OCI-LY7 (cell line): ENCODE measurements at regions not wholly inside any gene's neighbourhood (a gene's known extent, or its start where the extent isn't known, plus 50 kb on each side); places are given as distances from the start of the nearest gene placed in this dataset.

Experiments
- BruUV-seq: library from RNA; stranded (reverse); fragments of 400-500 nt; replicated peaks from 2 replicates; lab custom pipeline; 2021; lab: Mats Ljungman, UMichigan
- CTCF ChIA-PET: fragments of 300-600 bp; sonication (Branson Sonifier 250); formaldehyde crosslinking; loops from one replicate; lab custom pipeline; 2022; ENCODE audit warnings: antibody characterized with exemption; ENCODE audit not compliant: unreplicated experiment; lab: Charles Lee
- POLR2A ChIA-PET: fragments of 300-600 bp; sonication (Branson Sonifier 250); formaldehyde crosslinking; loops from one replicate; lab custom pipeline; 2022; ENCODE audit warnings: antibody characterized with exemption; lab: Charles Lee
- DNase-seq: peaks from one replicate; pipeline ENCODE4 v3.0.0-alpha.2; 2015; ENCODE audit warnings: low spot score
- H2AFZ ChIP-seq: fragments of 200-600 bp; sonication (generic), shearing (Covaris generic); 2 replicates; pipeline ENCODE4 v1.6.1; 2014; ENCODE audit warnings: mild to moderate bottlenecking, antibody characterized with exemption, low read length, moderate library complexity
- H3K27ac ChIP-seq: fragments of 200-600 bp; sonication (generic); 2 replicates; pipeline ENCODE4 v1.5.1; 2014; ENCODE audit warnings: mixed run types, low read depth, mild to moderate bottlenecking, moderate library complexity, low read length, inconsistent platforms; ENCODE audit not compliant: poor library complexity, severe bottlenecking
- H3K36me3 ChIP-seq: fragments of 200-600 bp; sonication (generic); 2 replicates; pipeline ENCODE4 v1.6.1; 2014; ENCODE audit warnings: mild to moderate bottlenecking, antibody characterized with exemption, low read length, moderate library complexity, mixed read lengths; ENCODE audit not compliant: insufficient read depth
- H3K4me1 ChIP-seq: fragments of 200-600 bp; sonication (generic); 2 replicates; pipeline ENCODE4 v1.5.1; 2014; ENCODE audit warnings: mild to moderate bottlenecking, low read length; ENCODE audit not compliant: insufficient read depth, poor library complexity, severe bottlenecking
- H3K4me2 ChIP-seq: fragments of 200-600 bp; sonication (generic); 2 replicates; pipeline ENCODE4 v1.6.1; 2014; ENCODE audit warnings: mild to moderate bottlenecking, low read length
- H3K4me3 ChIP-seq: fragments of 200-600 bp; sonication (generic); 2 replicates; pipeline ENCODE4 v1.5.1; 2014; ENCODE audit warnings: mild to moderate bottlenecking, low read depth, low read length; ENCODE audit not compliant: poor library complexity, severe bottlenecking
- H3K79me2 ChIP-seq: fragments of 200-600 bp; sonication (generic); 2 replicates; pipeline ENCODE4 v1.6.1; 2016; ENCODE audit warnings: low read depth, mild to moderate bottlenecking, low read length, moderate library complexity, mixed read lengths; ENCODE audit not compliant: insufficient read depth
- H3K9me2 ChIP-seq: fragments of 200-600 bp; sonication (generic); 2 replicates; pipeline ENCODE4 v1.6.1; 2016; ENCODE audit warnings: mild to moderate bottlenecking, low read length, mixed read lengths; ENCODE audit not compliant: insufficient read depth
- H3K9me3 ChIP-seq: fragments of 200-600 bp; sonication (generic); 2 replicates; pipeline ENCODE4 v1.6.1; 2014; ENCODE audit warnings: mild to moderate bottlenecking, mixed run types, low read length, mixed read lengths
- H4K20me1 ChIP-seq: fragments of 200-600 bp; sonication (generic); 2 replicates; pipeline ENCODE4 v1.6.1; 2014; ENCODE audit warnings: mild to moderate bottlenecking, antibody characterized with exemption, low read length, moderate library complexity, mixed read lengths; ENCODE audit not compliant: insufficient read depth
- EZH2phosphoT487 ChIP-seq: fragments of 200-600 bp; sonication (generic); IDR thresholded peaks from 2 replicates; pipeline ENCODE4 v1.6.1; 2018; ENCODE audit warnings: low read depth, borderline replicate concordance, mild to moderate bottlenecking, mixed run types, antibody characterized with exemption, low read length, moderate library complexity, mixed read lengths
- intact Hi-C: fragments of 100-400 bp; cut with micrococcal nuclease; formaldehyde crosslinking; loops from one replicate; pipeline ENCODE4 v1.10.0; 2022; ENCODE audit not compliant: unreplicated experiment
- TF ChIP-seq, protein P1 (sequence below): fragments of 200-600 bp; sonication (generic); conservative IDR thresholded peaks from 2 replicates; pipeline ENCODE4 v1.5.1; 2014; ENCODE audit warnings: mild to moderate bottlenecking, antibody characterized with exemption, low read length, moderate library complexity, mixed read lengths

DNA sequence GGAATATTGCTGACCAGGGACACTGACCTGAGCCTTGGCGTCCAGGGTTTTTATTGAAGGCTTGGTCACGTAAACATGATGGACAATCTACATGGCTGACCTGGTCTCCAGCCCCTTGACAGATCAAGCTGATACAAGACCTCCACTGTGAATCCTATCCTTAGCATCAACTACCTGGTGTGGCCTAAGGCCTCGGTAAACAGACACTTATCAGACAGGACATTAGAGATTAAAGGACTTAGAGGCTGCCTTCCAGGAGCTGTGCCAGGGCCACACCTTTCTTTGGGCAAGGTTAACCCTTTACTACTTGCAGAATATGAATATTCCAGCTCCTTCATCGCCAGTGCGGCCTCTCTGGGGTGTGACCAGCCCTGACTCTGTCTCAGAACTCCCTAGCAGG, 104.9 kb upstream of the FOXA2 start:
- BruUV-seq: no TSS peak
- ChIA-PET CTCF (no interaction called here), POLR2A (interaction anchor here (0.5 to 0.6 kb wide), 2 partner anchors 151 to 1657 kb away, joined by 3 to 4 read pairs; no protein-coding TSS in a partner anchor)
- Histone ChIP-seq H3K36me3 (no peaks in the 10 kb centered on the region), H3K9me2 (no peaks in the 10 kb centered on the region), H4K20me1 (no peaks in the 10 kb centered on the region), H3K27ac (no peak overlapping the region), H3K9me3 (no peaks in the 10 kb centered on the region), H3K4me1 (peaks cover 4% of the 10 kb centered on the region), H3K4me2 (no peak overlapping the region), H3K4me3 (no peak overlapping the region), H2AFZ (no peak overlapping the region), H3K79me2 (no peaks in the 10 kb centered on the region)
- TF ChIP-seq, protein P1, sequence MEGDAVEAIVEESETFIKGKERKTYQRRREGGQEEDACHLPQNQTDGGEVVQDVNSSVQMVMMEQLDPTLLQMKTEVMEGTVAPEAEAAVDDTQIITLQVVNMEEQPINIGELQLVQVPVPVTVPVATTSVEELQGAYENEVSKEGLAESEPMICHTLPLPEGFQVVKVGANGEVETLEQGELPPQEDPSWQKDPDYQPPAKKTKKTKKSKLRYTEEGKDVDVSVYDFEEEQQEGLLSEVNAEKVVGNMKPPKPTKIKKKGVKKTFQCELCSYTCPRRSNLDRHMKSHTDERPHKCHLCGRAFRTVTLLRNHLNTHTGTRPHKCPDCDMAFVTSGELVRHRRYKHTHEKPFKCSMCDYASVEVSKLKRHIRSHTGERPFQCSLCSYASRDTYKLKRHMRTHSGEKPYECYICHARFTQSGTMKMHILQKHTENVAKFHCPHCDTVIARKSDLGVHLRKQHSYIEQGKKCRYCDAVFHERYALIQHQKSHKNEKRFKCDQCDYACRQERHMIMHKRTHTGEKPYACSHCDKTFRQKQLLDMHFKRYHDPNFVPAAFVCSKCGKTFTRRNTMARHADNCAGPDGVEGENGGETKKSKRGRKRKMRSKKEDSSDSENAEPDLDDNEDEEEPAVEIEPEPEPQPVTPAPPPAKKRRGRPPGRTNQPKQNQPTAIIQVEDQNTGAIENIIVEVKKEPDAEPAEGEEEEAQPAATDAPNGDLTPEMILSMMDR: no peak
- no peak for TF ChIP-seq EZH2phosphoT487
- intact Hi-C loops: no loop called here
- DNase-seq: no peak

- H3K9me3 ChIP-seq: no peaks in the 10 kb centered on the region
- no peak overlapping the region for H3K4me3 ChIP-seq
- H3K4me1 ChIP-seq: no peaks in the 10 kb centered on the region
- ChIA-PET CTCF (no interaction called here), POLR2A (no interaction called here)
- DNase-seq: no peak
- no peak overlapping the region for H3K27ac ChIP-seq
- no peaks in the 10 kb centered on the region for H4K20me1 ChIP-seq
- intact Hi-C loops: loop anchor here (5.0 to 10.0 kb wide), 3 partner anchors 285 to 915 kb away; partner anchors contain the start of gene CST9
- TF ChIP-seq, protein P1: no peak
- TF ChIP-seq EZH2phosphoT487: no peak
- BruUV-seq: no TSS peak
- no peak overlapping the region for H3K4me2 ChIP-seq
- H3K9me2 ChIP-seq: no peaks in the 10 kb centered on the region
- H2AFZ ChIP-seq: no peak overlapping the region
- H3K36me3 ChIP-seq: no peaks in the 10 kb centered on the region
- no peaks in the 10 kb centered on the region for H3K79me2 ChIP-seq
Measured at GRCh38 chr20:22690000-22690399, 105.6 kb upstream of the FOXA2 start.

- intact Hi-C loops: loop anchor here (1.0 to 10.0 kb wide), 4 partner anchors 284 to 914 kb away; partner anchors contain the start of gene CST9
- Histone ChIP-seq H3K4me2 (no peak overlapping the region), H3K36me3 (no peaks in the 10 kb centered on the region), H3K9me3 (no peaks in the 10 kb centered on the region), H4K20me1 (no peaks in the 10 kb centered on the region), H3K79me2 (no peaks in the 10 kb centered on the region), H2AFZ (no peak overlapping the region), H3K4me3 (no peak overlapping the region), H3K27ac (no peak overlapping the region), H3K4me1 (no peaks in the 10 kb centered on the region), H3K9me2 (no peaks in the 10 kb centered on the region)
- no peak for DNase-seq
- no TSS peak for BruUV-seq
- POLR2A ChIA-PET: no interaction called here
- TF ChIP-seq, protein P1: no peak
- no peak for TF ChIP-seq EZH2phosphoT487
- CTCF ChIA-PET: no interaction called here
Measured at GRCh38 chr20:22690616-22691179, 106.3 kb upstream of the FOXA2 start.
